Hematopoietic multipotent progenitor cell (in vitro differentiated cells): ENCODE measurements at regions not wholly inside any gene's neighbourhood (a gene's known extent, or its start where the extent isn't known, plus 50 kb on each side); places are given as distances from the start of the nearest gene placed in this dataset.

Source experiments
- DNase-seq, 3 donors: peaks; one replicate each; pipeline ENCODE4 v3.0.0-alpha.2; 2011 to 2015; ENCODE audit warnings: low read depth in 2 of 3, low spot score in 2 of 3

- DNase-seq, result no peak
Observed at GRCh38 chr12:62127516-62127915, 132.7 kb upstream of the USP15 start.

GRCh38 chr12:62128175-62128975, 131.8 kb upstream of the USP15 start:
- peak in 1 of 3 donors; percentile 32 for DNase-seq

- peak in 1 of 3 donors; percentile 64 for DNase-seq
Observed at GRCh38 chr12:62129291-62129690, 130.9 kb upstream of the USP15 start.

GRCh38 chr12:62130402-62130801, 129.8 kb upstream of the USP15 start:
- peak in 1 of 3 donors; percentile 33 for DNase-seq

GRCh38 chr12:62130834-62131552, 129.2 kb upstream of the USP15 start:
- peak in 1 of 3 donors; percentile 73 for DNase-seq

GRCh38 chr12:62133440-62133839, 126.8 kb upstream of the USP15 start:
- no peak for DNase-seq

- no peak for DNase-seq
Observed at GRCh38 chr12:62135553-62136200, 124.5 kb upstream of the USP15 start.

- DNase-seq, result no peak
Observed at GRCh38 chr12:62136496-62136895, 123.7 kb upstream of the USP15 start.

GRCh38 chr12:62138527-62138926, 121.7 kb upstream of the USP15 start:
- no peak for DNase-seq

- DNase-seq, result peak in 1 of 3 donors; percentile 33
Observed at GRCh38 chr12:62146318-62146717, 113.9 kb upstream of the USP15 start.

GRCh38 chr12:62158013-62158412, 102.2 kb upstream of the USP15 start:
- no peak for DNase-seq

GRCh38 chr12:62158461-62159360, 101.5 kb upstream of the USP15 start:
- DNase-seq, result peak in 2 of 3 donors; percentile 34 to 79

- DNase-seq, result no peak
Observed at GRCh38 chr12:62162214-62162613, 98.0 kb upstream of the USP15 start.

- no peak for DNase-seq
Observed at GRCh38 chr12:62163368-62163767, 96.8 kb upstream of the USP15 start.

GRCh38 chr12:62164036-62164435, 96.2 kb upstream of the USP15 start:
- DNase-seq, result no peak

- no peak for DNase-seq
Observed at GRCh38 chr12:62166525-62166924, 93.7 kb upstream of the USP15 start.

GRCh38 chr12:62168411-62168810, 91.8 kb upstream of the USP15 start:
- no peak for DNase-seq

- DNase-seq, result no peak
Observed at GRCh38 chr12:62170241-62170640, 90.0 kb upstream of the USP15 start.

- peak in 2 of 3 donors; percentile 37 to 39 for DNase-seq
Observed at GRCh38 chr12:62190689-62191490, 69.3 kb upstream of the USP15 start.
